NB4 (cell line): ENCODE measurements at regions not wholly inside any gene's neighbourhood (a gene's known extent, or its start where the extent isn't known, plus 50 kb on each side); places are given as distances from the start of the nearest gene placed in this dataset.

ENCODE experiments used
- MYC ChIP-seq: IDR thresholded peaks from 2 replicates; pipeline ENCODE4 v1.6.1; 2011; ENCODE audit warnings: low read depth, low read length
- POLR2A ChIP-seq: IDR thresholded peaks from 2 replicates; pipeline ENCODE4 v1.6.1; 2011; ENCODE audit warnings: mild to moderate bottlenecking; ENCODE audit not compliant: insufficient read length; ENCODE audit errors: extremely low read depth
- TF ChIP-seq, protein P1 (sequence below): IDR thresholded peaks from one replicate; pipeline ENCODE4 v1.5.1; 2012; ENCODE audit warnings: low read depth, low read length

DNA sequence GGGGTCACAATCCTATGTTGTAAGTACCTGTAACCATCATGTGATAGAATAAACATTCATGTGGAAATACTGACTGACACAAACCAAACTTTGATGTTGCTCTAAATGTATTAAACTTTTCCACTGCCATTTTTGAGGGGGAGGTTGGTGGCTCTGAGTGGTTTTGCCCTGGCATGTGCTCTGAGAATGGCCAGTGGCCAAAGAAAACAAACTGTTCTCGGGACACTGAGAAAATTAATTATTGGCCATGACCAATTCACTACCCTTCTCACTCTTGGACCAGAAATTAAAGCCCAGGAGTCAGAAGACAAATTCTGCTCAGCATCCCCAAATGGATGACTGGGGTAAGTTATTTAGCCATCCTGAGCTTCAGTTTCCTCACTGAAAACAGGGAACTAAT, 195.9 kb downstream of the XPNPEP1 start:
- TF ChIP-seq, protein P1, sequence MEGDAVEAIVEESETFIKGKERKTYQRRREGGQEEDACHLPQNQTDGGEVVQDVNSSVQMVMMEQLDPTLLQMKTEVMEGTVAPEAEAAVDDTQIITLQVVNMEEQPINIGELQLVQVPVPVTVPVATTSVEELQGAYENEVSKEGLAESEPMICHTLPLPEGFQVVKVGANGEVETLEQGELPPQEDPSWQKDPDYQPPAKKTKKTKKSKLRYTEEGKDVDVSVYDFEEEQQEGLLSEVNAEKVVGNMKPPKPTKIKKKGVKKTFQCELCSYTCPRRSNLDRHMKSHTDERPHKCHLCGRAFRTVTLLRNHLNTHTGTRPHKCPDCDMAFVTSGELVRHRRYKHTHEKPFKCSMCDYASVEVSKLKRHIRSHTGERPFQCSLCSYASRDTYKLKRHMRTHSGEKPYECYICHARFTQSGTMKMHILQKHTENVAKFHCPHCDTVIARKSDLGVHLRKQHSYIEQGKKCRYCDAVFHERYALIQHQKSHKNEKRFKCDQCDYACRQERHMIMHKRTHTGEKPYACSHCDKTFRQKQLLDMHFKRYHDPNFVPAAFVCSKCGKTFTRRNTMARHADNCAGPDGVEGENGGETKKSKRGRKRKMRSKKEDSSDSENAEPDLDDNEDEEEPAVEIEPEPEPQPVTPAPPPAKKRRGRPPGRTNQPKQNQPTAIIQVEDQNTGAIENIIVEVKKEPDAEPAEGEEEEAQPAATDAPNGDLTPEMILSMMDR, result no peak
- TF ChIP-seq MYC, result no peak
- no peak for TF ChIP-seq POLR2A
